GM19328 (cell line): ENCODE measurements at regions not wholly inside any gene's neighbourhood (a gene's known extent, or its start where the extent isn't known, plus 50 kb on each side); places are given as distances from the start of the nearest gene placed in this dataset.
"Not testable (repeated sequence)": the region's sequence is repeated elsewhere in the genome, so short reads cannot be mapped to it uniquely, and the experiment has no call there.

ENCODE experiments used
- ATAC-seq: cut with Tn5 transposase; IDR thresholded peaks from one replicate; pipeline ENCODE4 v1.9.1; 2021; ENCODE audit warnings: mild to moderate bottlenecking, moderate library complexity; ENCODE audit not compliant: unreplicated experiment

GRCh38 chrX:129361576-129361975, 161.7 kb downstream of the SMARCA1 start:
- no peak for ATAC-seq

GRCh38 chrX:129360175-129360574, 163.1 kb downstream of the SMARCA1 start:
- peak; percentile 84 for ATAC-seq

DNA sequence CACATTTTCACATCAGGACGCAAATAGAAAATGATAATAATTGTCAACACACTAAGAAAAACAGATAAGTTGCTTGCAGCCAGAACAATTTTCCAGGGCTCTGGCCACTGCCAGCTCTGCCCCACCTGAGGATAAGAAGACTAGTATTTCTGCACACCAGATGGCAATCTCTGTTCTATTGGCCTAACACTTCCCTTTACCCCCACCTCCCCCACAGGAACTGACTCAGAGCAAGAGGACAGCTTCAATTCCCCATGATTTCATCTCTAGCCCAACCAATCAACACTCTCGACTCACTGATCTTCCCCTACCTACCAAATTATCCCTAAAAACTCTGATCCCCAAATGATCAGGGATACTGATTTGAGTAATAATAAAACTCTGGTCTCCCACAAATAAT, 164.0 kb downstream of the SMARCA1 start:
- ATAC-seq: no peak

GRCh38 chrX:129357428-129357827, 165.9 kb downstream of the SMARCA1 start:
- ATAC-seq: not testable (repeated sequence)

GRCh38 chrX:129347291-129347690, 176.0 kb downstream of the SMARCA1 start:
- no peak for ATAC-seq

GRCh38 chrX:129346574-129346973, 176.7 kb downstream of the SMARCA1 start:
- no peak for ATAC-seq

DNA sequence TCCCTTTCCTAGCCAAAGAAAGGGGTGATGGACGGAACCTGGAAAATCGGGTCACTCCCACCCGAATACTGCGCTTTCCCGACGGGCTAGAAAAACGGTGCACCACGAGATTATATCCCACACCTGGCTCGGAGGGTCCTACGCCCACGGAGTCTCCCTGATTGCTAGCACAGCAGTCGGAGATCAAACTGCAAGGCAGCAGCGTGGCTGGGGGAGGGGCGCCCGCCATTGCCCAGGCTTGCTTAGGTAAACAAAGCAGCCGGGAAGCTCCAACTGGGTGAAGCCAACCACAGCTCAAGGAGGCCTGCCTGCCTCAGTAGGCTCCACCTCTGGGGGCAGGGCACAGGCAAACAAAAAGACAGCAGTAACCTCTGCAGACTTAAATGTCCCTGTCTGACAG, 186.0 kb downstream of the SMARCA1 start:
- not testable (repeated sequence) for ATAC-seq

DNA sequence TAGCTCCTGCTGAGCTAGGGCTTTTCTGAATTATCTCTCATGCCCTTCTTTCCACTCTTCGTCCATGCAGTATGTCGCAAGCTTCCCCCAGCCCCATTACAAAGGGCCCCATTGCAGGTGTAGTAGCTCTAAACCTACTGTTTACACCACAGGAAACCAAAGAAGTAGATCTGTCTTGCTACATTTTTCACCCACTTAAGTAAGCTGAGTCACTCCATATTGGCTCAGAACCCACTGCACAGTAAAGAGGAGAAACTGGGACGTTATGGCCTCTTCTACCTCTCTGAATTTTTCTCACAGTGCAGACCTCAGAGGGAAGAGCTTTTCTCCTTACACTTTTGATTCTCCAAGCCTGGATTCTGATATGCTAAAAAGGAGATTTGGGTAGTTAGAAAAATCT, 200.2 kb downstream of the SMARCA1 start:
- ATAC-seq: no peak

DNA sequence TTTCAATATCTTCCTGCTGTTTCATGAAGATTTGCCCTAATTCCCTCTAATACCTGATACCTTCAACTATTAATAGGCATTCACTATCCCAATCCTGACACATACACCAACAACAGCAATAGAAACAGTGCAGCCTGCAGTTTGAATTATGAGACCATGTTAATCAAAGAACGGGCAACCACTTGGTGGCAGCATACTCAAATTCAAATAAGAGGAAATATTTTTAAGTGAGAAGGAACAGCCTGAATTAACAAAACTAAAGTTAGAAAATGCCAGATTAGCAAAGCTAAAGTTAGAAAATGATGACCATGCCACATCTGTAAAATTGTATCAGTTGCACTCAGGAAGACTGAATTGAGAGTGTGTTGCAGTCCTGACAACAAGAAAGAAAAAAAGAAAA, 204.9 kb downstream of the SMARCA1 start:
- ATAC-seq: no peak

DNA sequence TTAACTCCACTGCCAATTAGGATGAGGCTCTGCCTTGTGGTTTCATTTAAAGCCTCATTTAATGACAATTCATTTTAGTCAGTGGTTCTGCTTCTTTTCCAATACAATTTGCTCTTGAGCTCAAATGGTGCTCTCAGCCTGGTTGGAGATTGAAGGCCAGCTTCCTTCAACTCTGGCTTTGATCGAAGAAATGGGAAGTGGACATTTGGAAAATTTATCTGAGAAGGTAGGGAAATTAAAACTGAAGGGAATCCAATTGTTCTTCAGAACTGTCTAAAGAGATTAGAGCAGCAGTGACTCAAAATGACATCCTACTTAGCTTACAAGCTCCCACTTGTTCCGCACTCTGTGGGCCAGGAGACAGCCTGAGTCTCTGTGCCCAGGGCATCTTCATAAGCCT, 206.8 kb downstream of the SMARCA1 start:
- no peak for ATAC-seq

GRCh38 chrX:129310000-129310399, 213.3 kb downstream of the SMARCA1 start:
- ATAC-seq: no peak

GRCh38 chrX:129262912-129263311, 260.4 kb downstream of the SMARCA1 start:
- no peak for ATAC-seq

DNA sequence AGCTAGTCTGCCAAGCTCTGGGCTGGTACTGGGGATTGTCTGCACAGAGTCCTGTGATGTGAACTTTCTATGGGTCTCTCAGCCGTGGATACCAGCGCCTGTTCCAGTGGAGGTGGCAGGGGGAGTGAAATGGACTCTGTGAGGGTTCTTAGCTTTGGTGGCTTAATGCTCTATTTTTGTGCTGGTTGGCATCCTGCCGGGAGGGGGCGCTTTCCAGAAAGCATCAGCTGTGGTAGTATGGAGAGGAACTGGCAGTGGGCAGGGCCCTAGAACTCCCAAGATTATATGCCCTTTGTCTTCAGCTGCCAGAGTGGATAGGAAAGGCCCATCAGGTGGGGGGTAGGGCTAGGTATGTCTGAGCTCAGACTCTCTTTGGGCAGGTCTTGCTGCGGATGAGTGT, 267.8 kb downstream of the SMARCA1 start:
- not testable (repeated sequence) for ATAC-seq

- ATAC-seq: no peak
Measured at GRCh38 chrX:129249563-129249962, 273.7 kb downstream of the SMARCA1 start.

GRCh38 chrX:129247642-129248041, 275.6 kb downstream of the SMARCA1 start:
- ATAC-seq: no peak

GRCh38 chrX:129239371-129239770, 283.9 kb downstream of the SMARCA1 start:
- no peak for ATAC-seq

DNA sequence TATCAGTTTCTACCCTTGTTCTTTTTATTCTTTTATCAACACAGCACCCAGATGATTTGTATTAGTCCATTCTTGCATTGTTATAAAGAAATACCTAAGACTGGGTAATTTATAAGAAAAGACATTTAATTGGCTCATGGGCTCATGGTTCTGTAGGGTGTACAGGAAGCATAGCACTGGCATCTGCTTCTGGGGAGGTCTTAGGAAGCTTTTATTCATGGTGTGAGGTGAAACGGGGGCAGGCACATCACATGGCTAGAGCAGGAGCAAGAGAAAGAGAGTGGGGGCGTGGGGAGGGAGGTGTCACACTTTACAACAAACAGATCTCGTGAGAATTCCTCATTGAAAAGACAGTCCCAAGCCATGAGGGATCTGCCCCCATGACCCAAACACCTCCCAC, 285.3 kb downstream of the SMARCA1 start:
- ATAC-seq: no peak

GRCh38 chrX:129235903-129236302, 287.4 kb downstream of the SMARCA1 start:
- no peak for ATAC-seq

DNA sequence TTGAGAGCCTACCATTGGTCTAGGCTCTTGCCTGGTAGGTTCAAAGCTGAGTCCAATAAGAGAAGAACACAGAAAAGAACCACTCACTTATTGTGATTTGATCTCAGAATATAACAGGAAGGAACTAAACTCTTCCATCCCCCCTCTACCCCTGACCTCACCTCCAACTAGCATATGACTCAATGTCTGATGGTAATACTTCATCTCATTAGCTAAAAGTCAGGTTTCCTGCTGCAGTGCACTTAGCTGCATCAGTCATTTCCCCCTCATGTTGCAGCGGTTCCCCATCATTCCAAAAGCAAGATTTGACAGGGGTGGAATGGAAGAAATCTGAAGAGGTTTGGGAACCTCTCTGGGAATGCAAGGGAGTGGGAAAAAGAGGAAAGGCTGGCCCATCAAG, 289.5 kb downstream of the SMARCA1 start:
- ATAC-seq: no peak

GRCh38 chrX:129230850-129231512, 292.3 kb downstream of the SMARCA1 start:
- ATAC-seq: no peak

DNA sequence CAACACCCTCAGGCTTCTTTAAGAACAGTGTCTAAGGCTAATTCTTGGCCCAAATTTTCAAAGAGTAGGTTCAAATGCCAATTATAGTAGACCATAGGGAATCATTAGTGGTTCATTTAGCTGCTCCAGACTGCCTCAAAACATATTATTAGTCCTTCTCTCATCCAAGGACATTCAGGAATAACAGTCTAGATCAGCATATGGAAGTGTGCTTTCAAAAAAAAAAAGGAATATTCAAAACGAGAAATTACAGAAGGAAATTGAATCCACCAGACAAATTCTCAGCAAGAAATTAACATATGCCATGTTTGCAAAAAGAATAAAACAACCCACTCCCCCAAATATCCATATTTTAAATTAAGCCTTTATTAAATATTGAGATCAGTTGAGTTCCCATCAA, 293.1 kb downstream of the SMARCA1 start:
- no peak for ATAC-seq

- no peak for ATAC-seq
Measured at GRCh38 chrX:129227366-129227765, 295.9 kb downstream of the SMARCA1 start.

GRCh38 chrX:129193357-129193756, 329.9 kb downstream of the SMARCA1 start:
- no peak for ATAC-seq
